Stimulated activated CD8-positive, alpha-beta memory T cell treated with anti-CD3 and anti-CD28 coated beads, Interleukin-7, amount 100 ng/mL, for 24 hours (primary cell): ENCODE measurements at regions not wholly inside any gene's neighbourhood (a gene's known extent, or its start where the extent isn't known, plus 50 kb on each side); places are given as distances from the start of the nearest gene placed in this dataset.

Source experiments
- DNase-seq: peaks from one replicate; pipeline ENCODE4 v3.0.0-alpha.2; 2020; ENCODE audit warnings: low read depth

DNA sequence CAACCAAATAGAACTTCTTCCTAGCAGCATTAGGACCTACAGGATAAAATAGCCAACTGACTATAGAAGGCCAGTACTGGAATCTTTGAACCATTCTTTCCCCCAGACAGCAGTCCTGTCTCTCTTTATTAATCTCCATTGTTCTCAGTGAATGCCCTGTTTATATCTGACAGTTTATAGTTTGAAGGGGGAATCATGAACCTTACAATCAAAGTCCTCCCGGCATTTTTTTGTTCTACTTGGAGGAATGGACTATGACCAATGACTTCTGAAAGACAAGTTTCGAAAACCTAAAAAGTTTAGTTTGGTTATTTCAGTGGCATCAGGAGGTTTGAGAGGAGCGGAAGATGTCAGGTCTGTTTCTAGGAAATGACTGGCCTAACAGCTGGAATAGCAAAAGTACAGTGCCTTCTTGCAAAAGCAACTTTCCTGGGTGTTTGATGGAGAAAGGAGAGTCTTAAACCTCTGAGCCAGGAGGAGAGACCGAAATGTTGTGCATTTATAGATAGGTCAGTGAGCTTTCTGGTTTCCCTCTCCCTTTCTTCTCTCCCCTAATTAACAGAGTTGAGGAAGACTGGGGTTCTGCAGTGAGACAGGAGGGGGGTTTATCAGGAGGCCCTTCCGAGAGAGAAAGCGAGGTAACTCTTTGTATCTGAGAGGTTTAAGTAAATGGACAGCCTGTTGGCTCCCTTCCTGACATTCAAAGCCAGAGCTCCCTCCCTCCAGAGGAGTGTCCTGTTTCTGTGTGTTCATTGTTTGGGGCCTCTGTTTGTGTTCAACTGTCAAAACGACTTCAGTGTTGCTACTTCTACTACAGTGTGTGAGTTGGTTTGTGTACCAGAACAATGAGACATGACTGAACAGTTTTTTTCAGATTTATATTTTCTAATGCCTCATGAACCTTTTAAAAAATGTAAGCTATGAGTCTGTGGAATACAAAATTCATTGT is 383.0 kb upstream of the RARB start:
- DNase-seq: no peak

DNA sequence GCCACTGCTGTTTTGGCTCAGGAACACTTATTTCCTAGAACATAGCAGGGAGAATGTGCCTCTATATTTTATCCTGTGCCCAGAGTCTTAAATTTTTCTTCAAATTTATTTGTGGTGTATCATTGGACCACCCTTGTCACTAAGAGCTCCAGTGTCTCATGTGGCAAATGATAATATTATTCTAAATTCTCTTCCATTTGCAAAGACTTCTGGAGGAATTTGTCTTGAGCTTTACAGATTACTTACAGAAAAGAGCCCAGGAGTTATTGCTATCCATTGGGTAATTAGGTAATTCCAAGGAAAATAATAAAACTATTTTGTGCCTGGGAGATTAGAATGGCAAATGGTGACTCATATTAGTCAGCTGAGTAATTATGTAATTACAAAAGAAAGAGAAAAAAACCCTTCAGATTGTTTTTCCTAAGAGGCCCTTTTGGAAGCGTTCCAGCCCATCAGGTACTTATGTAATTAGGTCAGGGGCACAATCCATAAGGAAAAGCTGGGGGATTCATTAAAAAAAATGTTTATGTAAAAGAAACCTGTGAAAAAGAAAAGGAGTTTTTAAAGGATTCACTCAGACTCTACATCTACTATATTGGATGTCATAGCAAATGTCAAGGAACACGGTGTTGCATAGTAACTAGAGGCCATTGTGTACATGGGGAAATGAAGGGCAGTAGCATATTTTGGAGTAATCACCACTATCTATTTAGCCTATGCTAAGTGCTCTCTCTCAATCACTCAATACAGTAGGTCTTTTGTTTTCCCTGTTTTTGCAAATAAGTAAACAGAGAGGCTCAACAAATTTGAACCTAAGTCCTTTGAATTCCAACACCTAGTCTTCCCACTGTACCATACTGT is 380.9 kb upstream of the RARB start:
- DNase-seq: no peak

DNA sequence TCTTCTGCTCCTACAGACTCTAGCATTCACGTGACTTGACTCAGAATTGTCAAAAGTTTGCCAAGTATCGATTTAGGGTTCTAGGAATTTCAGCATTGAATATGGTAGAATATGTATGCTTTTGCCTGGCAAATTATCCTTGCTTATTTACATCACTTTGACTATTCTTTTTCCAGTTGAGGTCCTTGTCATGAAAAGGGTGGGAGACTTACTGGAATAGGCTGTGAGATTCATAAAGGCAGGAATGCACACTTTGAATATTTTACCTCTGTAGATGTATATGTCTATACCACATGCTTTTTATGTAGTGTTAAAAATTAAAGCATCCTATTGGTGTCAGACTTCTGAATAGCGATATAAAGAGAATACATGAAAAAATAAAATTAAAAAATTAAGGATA is 378.8 kb upstream of the RARB start:
- no peak for DNase-seq

DNA sequence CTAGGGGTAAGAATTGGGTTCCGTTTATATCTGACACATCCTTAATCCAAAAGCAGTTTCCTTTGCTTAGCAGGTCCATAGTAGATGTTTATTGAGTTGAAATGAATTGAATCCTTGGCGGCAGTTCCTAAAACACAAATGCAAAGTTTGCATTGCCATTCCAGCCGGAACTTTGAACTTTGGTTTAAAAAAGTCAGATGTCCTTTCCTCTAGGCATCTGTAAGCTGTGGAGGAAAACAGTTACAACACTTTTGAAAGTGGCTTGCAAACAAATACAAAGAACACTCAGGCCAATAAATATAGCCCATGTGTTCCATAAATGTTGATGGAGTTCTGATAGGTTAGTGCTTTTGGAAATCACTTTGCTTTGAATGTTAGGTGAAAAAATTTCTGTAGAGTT is 374.7 kb upstream of the RARB start:
- no peak for DNase-seq

DNA sequence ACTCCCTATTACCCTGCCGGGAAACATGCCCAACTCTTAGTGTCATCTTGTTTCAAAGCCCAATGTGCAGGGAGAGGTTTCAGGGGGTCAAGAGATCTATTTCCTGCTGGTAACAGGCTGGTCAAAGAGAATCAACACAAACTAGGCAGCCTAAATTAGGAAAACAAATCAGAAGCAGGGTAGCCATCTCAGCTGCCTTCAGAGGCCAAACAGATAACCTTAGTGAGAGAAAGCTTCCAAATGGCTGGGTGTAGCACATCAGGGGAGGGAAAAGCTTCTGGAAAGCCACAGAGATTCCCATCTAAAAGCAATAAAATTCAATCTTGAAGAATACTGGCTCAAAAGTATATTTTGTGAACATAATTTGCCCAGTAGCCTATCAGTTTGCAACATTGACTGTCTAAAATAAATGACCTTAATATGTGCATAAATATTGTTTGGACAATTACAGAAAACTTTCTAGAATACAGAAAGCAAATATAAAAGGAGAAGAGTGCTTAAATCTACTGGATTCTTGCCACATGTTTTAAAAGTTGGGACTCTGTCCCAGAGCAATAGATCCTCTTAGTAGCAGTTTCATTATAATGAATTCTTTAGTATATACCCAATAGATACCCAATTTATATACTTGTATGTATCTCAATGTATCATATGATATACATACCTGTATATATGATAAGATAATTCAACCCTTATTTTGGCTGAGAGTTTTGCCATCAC is 371.9 kb upstream of the RARB start:
- no peak for DNase-seq

DNA sequence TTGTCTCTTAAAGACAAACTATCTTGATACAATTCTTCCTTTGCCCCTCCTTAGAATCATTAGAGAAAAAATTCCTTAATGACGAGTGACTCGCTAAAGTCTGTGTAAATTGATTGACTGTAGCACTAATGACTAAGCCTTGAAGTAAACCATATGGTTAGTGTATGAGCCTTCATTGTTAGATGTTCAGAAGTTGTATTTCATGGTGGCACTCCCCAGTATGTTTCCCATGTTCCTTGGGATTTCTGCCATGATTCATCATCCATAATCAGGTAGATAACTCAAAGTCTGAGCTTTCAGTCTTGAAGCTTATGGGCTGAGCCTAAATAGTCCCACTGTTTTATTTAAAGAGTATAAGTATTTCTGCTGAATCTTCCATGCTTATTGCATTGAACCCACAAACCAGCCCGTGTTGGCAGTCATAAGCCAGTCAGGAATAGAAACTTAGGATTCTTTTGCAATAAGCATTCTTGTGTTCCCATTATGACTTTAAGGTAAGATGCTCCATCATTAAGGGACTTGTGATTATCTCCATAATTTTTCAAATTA is 371.2 kb upstream of the RARB start:
- DNase-seq: no peak

DNA sequence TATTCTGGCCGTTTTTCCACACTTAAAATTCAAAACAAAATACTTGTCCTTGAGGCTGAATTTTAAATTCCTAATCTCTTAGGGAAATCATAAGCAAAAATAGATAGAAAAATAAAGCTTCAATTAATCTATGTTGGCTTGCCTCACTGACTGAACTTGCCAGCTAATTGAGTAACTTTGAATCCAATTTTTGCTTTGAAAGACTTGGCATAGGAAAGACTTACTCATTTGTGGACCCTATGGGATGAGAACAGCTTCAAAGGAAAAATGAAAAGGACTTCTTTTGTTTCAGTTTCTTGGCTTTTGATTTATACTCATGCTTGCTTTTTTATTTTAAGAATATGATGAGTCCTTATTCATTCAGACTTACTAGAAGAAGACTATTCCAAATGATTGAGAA is 370.7 kb upstream of the RARB start:
- DNase-seq: no peak

DNA sequence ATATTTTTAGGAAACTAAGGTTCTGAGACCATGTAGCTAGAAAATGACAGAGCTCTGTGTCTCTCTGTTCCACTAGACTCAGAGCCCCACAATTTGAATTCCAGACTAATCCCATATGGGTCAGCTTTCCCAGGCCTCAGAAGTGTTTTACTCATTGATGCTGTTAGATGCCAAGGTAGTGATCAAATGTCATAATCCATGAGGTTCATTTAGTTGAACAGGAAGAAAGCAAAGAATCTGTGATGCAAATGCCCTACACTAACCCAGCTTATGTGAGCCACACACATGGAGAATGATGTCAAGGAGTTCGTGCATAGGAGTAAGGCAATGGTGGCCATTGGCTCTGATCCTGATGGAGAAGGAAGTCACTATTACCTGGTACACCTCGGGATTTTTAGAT is 363.4 kb upstream of the RARB start:
- no peak for DNase-seq

DNA sequence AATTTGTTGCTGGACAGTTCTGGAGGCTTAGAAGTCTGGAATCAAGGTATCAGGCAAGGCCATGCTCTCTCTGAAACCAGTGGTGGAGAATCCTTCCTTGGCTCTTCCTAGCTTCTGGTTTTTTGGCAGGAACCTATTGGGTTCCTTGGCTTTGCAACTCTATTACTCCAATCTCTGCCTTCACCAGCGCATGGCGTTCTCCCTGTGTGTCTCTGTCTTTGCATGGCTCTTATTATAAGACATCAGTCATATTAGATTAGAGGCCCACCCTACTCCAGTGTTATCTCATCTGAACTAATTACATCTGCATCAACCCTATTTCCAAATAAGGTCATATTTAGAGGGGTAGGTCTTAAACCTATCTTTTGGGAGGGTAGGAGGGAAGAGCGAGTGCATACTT is 358.1 kb upstream of the RARB start:
- no peak for DNase-seq

DNA sequence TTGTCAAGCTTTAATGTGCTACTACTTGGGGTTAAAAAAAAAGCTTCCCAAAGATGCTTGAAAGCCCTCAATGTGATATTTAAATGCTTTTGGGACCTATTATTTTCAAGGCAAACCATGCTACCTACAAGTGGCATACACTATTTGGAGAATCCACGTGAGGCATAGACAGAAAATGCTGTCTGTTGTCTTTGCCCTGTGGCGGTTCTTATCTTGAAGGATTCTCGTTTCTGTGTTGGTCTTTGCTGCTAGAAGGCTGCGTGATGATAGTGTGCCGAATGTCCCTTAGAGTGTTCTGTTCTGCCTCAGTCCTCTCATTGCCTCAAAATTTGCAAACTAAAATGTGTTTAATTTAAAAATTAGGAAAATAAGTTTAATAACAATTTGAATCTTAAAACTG is 356.2 kb upstream of the RARB start:
- no peak for DNase-seq

DNA sequence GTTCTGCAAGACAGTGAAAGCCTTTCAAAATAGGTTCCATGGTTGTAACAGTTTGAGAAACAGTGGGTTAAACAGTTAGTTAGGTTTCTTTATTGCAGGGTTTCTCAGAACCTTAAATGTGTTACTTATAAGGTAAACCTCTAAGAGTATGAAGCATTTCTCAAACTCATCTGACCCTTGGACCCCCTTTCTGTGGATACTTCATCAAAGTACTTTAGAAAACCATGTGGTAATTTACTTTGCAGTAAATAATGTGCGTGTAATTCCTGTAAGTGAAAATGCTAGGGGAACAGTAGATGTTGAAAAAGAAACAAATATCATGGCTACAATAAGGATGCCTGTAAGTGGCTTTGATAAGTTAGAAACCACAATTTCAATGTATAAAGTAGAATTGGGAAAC is 354.6 kb upstream of the RARB start:
- no peak for DNase-seq

DNA sequence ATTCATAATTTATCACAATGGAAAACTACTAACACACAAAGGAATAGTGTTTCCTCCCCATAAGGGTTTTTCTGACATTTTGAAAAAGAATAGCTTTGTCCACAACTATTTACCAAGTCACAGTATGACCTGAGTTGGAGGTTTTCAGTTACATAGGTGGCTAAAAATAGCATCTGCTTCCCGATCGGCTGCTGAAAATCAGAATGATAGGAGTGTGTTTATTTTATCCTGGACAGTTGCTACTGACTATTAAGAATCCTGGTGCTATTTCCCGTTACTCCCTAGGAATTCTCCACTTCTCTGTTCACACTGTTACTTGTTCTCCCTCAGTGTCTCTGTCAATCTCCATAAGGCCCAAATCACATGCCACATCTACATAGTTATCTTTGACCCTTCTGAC is 353.9 kb upstream of the RARB start:
- DNase-seq: no peak

DNA sequence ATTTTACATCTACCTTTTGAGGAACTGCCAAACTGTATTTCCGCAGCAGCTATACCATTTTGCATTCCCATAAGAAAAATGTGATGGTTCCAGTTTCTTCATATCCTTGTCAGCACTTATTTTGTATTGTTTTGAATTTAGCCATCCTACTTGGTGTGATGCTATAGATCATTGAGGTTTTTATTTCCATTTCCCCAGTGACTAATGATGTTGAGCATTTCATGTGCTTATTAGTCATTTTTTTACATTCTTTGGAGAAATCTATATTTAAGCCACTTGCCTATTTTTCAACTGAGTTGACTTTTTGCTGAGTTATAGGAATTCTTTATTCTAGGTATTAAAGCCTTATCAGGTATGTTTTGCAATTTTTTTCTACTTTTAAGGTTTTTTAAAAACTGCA is 347.6 kb upstream of the RARB start:
- no peak for DNase-seq

DNA sequence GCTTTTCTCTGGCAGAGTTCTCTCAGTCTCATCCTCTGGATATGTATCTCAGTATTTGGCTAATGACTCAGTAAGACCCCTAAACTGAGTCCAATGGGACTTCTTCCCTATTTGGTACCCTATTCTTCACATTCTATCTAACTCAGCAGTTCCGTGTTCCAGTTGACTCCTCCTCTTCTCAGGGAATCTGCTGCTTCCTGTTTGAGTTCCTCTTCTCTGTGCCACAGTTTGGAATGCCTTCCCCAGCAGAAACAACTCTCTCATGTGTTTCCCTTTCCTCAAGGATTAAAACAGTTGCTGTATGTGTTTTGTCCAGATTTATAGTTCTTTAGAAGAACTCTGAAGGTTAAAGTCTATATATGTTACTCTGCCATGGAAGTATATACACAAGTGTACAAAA is 344.0 kb upstream of the RARB start:
- DNase-seq: no peak

DNA sequence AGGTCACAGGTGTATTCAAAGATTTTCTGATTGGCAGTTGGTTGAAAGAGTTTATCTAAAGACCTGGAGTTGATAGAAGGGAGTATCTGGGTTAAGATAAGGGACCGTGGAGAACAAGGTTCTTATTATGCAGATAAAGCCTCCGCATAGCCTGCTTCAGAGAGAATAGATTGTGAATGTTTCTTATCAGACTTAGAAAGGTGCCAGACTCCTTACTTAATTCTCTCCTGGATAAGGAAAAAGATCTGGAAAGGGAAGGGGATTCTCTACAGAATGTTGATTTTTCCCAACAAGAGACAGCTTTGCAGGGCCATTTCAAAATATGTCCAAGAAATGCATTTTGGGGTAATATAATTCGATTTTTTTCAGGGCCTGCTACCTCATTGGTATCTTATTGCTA is 341.3 kb upstream of the RARB start:
- DNase-seq: no peak

DNA sequence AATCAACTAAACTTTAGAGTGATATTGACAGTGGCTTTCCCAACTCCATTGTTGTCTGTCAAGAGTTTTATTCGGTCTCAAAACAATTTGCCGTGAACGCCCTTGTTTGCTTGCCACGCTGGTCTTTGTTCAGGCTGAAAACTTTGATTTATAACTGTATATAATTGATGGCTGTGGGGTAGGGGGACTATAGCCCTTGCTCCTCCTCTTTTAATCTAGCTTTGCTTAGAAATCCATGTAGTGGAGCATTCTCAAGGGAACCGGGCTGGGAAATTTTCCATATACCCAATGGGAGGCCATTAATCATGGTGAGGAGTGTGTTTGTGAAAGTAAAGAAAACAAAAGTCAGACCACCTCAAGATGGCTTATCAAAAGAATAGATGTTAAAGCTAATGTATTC is 339.8 kb upstream of the RARB start:
- DNase-seq: no peak

DNA sequence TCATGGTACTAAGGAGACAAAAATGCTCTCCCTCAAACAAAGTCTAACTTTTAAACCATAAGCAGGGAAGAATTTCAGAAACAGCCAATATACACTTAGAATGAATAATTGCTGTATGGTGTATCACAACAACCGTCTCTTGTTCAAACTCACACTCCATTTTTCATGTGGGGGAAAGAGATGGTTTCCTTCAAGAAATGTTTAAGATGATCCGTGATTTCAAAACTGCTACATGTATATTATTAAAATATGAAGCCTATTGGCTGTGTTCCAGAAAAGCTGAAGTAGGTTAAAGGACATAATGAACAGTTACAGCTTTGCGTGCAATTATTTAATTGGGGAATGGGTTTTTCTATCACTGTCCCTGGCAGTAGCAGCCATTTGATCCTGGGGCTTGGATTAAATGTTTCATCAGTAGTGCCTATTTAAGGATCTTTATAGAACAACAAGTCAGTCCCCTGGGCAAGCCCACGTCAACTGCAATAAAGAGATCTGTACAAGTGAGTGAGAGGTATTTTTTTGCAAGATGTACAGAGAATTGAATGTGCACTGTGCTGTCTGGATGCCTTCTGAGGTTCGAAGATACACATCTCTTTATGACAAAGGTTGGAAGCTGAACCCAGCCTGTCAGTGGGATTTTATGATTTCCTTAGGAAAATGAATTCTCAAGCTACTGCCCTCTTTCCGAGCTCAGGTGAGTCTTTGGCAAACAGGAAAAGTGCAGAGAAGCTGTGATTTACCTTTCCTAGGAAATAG is 337.2 kb upstream of the RARB start:
- no peak for DNase-seq

DNA sequence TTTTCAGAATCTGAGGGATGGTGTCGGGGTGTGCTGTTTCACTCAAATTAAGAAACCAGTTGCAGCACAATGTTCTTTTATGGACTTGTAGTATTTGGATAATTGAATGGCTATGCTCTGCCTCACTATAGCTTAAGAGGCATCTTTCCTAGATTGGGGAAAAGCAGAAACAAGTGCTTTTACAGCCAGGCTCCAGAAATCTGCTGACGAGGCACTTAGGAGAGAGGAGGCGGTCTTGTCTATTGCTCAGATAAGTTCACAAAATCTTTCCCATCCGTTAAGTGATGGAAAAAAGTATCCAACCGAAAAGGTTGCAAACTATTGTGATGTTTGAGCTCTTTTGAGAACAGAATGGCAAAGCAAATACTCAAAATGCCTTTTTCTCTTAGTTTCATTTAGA is 336.1 kb upstream of the RARB start:
- no peak for DNase-seq

DNA sequence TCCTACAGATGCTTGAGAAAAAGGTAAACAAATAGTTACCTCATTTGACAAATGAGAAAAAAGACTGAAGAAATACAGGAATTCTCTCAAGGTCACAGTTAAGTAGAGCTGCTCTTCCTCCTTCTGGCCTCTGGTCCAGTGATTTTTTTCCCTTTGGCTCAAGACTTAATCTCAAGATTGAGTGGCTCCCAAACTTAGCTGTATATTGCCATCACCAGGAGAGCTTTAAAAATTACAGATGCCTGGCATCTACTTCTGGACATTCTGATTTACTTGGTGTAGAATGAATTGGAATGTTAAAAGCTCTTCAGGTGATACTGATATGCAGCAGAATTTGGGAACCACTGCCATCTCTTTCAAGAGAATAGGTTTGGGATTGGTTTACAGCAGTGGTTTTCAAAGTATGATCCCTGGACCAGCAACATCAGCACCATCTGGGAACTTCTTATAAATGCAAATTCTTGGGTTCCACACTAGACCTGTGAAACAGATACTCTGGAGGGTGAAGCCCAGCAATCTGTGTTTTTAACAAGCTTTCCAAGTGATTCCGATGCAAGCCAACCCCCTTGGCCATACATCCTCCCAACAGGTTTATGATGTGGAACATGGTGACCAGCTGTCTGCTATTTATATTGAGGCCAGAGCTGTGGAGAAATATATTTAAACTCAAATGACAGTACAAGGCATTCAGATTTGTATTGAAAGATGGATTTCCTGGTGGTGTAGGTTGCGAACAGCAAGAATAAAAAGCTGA is 333.0 kb upstream of the RARB start:
- DNase-seq: no peak

DNA sequence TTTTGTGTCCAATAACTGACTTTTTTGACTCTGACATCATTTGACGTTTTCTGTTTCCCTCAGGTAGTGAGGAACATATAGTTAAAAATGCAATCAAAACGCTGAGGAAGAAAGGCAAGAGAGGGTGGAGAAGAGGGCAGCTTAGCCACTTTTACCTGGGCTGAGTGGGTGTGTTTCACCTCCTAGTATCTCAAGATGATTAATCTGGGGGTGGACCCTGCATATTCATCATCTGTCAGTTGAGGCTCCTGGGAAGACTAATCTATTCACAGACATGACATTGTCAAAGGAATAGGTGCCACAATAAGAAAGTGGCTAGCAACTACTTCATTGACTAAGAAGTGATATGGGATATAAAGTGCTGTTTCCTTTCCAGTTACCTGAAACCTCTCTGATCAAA is 331.5 kb upstream of the RARB start:
- DNase-seq: no peak

DNA sequence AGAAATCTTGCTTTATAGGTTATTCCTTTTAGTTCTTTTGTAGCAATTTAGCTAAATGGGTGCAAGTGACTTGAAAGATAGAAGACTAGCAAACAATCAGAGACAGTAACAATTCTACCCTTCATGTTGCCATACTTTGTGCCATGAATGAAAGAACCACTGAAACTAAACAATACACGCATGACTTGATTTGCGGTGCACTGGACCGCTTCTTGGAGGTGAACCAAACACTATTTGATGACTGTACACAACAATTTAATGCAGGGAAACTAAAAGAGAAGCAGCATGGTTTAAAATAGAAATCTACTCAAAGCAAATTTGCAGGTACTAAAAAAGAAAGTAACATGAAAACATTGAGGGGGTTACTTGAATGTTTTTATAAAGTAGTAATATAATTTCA is 331.0 kb upstream of the RARB start:
- DNase-seq: no peak
